ENCODE measurements at regions not wholly inside any gene's neighbourhood (a gene's known extent, or its start where the extent isn't known, plus 50 kb on each side); places are given as distances from the start of the nearest gene placed in this dataset.

- POLR2A ChIA-PET: no interaction called here
- CTCF ChIA-PET: no interaction called here
- DNase-seq (ENCODE audit: low read depth): no peak
- Histone ChIP-seq H3K4me3 (ENCODE audit: low read depth, low read length) (no peak overlapping the region), H3K36me3 (ENCODE audit: control insufficient read depth, insufficient read depth, low read length) (no peaks in the 10 kb centered on the region), H3K27me3 (ENCODE audit: control insufficient read depth, insufficient read depth, low read length) (no peaks in the 10 kb centered on the region)
- no peak for TF ChIP-seq CTCF (IDR thresholded peaks at IDR 0.05; ENCODE audit: insufficient read depth, low read depth, low read length)
Observed at GRCh38 chr2:44836174-44836573, 105.3 kb upstream of the SIX3 start.

GRCh38 chr2:44836916-44837315 lies 104.6 kb upstream of the SIX3 start:
- DNase-seq (ENCODE audit: low read depth): no peak
- TF ChIP-seq CTCF (IDR thresholded peaks at IDR 0.05; ENCODE audit: insufficient read depth, low read depth, low read length): no peak
- POLR2A ChIA-PET: no interaction called here
- H3K27me3 ChIP-seq (ENCODE audit: control insufficient read depth, insufficient read depth, low read length): no peaks in the 10 kb centered on the region
- CTCF ChIA-PET: no interaction called here
- H3K36me3 ChIP-seq (ENCODE audit: control insufficient read depth, insufficient read depth, low read length): no peaks in the 10 kb centered on the region
- no peak overlapping the region for H3K4me3 ChIP-seq (ENCODE audit: low read depth, low read length)

- Histone ChIP-seq H3K27me3 (ENCODE audit: control insufficient read depth, insufficient read depth, low read length) (no peaks in the 10 kb centered on the region), H3K36me3 (ENCODE audit: control insufficient read depth, insufficient read depth, low read length) (no peaks in the 10 kb centered on the region), H3K4me3 (ENCODE audit: low read depth, low read length) (no peak overlapping the region)
- no peak for TF ChIP-seq CTCF (IDR thresholded peaks at IDR 0.05; ENCODE audit: insufficient read depth, low read depth, low read length)
- DNase-seq (ENCODE audit: low read depth): no peak
- ChIA-PET CTCF (no interaction called here), POLR2A (no interaction called here)
Observed at GRCh38 chr2:44838116-44838790, 103.2 kb upstream of the SIX3 start.

GRCh38 chr2:44839370-44839769 lies 102.1 kb upstream of the SIX3 start:
- CTCF ChIA-PET: no interaction called here
- Histone ChIP-seq H3K27me3 (ENCODE audit: control insufficient read depth, insufficient read depth, low read length) (no peaks in the 10 kb centered on the region), H3K4me3 (ENCODE audit: low read depth, low read length) (no peak overlapping the region), H3K36me3 (ENCODE audit: control insufficient read depth, insufficient read depth, low read length) (no peaks in the 10 kb centered on the region)
- no peak for TF ChIP-seq CTCF (IDR thresholded peaks at IDR 0.05; ENCODE audit: insufficient read depth, low read depth, low read length)
- no peak for DNase-seq (ENCODE audit: low read depth)
- POLR2A ChIA-PET: no interaction called here

GRCh38 chr2:44839771-44840502 lies 101.6 kb upstream of the SIX3 start:
- POLR2A ChIA-PET: no interaction called here
- no peaks in the 10 kb centered on the region for H3K36me3 ChIP-seq (ENCODE audit: control insufficient read depth, insufficient read depth, low read length)
- no peak for TF ChIP-seq CTCF (IDR thresholded peaks at IDR 0.05; ENCODE audit: insufficient read depth, low read depth, low read length)

More at GRCh38 chr2:44839771-44840502, 101.6 kb upstream of the SIX3 start:
- Histone ChIP-seq H3K27me3 (ENCODE audit: control insufficient read depth, insufficient read depth, low read length) (no peaks in the 10 kb centered on the region), H3K4me3 (ENCODE audit: low read depth, low read length) (no peak overlapping the region)
- no peak for DNase-seq (ENCODE audit: low read depth)
- CTCF ChIA-PET: no interaction called here
